HuH-7.5 (cell line): ENCODE measurements at regions not wholly inside any gene's neighbourhood (a gene's known extent, or its start where the extent isn't known, plus 50 kb on each side); places are given as distances from the start of the nearest gene placed in this dataset.
"Not testable (repeated sequence)": the region's sequence is repeated elsewhere in the genome, so short reads cannot be mapped to it uniquely, and the experiment has no call there.

Source experiments
- DNase-seq: peaks from one replicate; pipeline ENCODE4 v3.0.0; 2011; ENCODE audit warnings: low spot score

DNA sequence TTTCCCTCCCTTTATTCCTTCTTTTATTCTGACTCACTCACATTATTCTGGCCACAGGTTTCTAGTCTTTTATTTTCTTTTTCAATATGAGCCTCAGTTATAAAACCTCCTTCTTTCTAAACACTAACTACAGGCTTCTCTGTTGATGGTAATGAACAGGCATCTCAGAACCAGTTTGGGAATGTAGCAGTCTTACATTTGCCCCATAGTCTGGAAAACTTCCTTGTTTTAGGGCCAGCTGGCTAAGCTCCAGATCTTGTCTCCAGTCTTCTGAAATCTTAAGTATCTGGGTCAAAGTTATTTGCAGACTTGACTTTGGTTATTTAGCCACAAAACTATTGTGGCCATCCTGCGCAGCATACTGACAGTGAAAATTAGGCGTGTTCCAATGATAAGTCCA, 97.0 kb upstream of the MAN1A1 start:
- DNase-seq: no peak

- no peak for DNase-seq
Measured at GRCh38 chr6:119446115-119446554, 96.6 kb upstream of the MAN1A1 start.

DNA sequence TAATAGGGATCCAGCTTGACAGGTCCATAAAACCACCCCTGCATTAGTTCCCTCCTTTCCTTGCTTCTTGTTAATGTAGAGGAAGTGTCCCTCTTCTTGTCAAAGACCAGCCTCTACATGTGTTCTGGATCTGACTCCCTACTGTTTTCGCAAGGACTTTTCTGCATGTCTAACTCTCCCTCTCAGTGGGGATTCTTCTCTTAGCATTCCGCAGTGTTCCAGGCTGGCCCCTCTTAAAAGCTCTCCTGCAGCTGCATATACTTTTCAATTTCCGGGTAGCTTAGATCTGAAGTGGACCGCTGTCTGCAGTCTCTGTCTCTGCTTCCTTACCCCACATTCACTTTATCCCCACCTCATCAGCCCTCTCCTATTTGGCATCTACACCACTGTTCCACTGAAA, 96.1 kb upstream of the MAN1A1 start:
- no peak for DNase-seq

DNA sequence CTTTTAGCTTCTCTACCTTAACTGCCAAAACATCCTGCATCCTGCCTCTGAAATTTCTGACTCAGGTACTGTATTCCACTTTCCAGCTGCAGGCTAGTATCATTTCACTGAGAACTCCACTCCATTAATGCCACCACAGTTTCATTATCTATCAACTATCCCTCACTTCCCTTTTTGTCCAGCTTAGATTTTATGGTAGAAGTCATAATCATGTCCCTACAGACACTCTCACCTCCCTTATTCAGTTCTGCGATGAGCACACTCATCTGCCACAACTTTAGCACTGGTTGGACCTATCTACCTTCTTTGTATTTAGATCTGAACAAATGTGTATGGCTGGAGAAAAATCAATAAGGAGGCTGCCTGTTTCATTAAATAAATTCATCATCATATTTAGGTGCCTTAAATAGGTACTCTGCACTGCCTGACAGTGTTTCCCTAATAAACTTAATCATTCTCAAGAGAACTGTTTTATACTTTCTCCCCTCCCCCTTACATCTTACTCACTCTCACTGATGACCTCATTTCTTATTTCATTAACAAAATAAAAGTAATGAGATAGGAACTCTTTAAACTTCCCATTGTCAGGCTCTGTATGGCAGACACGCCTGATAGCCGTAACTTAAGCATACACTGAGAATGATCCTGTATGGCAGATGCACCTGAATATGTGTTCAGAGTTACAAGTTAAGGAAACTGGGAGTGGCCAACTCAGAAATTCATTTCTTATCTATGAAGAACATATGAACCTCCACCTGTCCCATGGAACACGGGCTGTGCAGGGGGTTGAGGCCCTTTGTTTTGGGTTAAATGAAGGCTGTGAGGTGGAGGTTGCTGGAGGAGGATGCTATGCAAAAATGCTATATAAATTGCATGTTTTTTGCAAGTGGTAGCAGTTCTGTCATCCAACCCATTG, 95.3 kb upstream of the MAN1A1 start:
- no peak for DNase-seq

DNA sequence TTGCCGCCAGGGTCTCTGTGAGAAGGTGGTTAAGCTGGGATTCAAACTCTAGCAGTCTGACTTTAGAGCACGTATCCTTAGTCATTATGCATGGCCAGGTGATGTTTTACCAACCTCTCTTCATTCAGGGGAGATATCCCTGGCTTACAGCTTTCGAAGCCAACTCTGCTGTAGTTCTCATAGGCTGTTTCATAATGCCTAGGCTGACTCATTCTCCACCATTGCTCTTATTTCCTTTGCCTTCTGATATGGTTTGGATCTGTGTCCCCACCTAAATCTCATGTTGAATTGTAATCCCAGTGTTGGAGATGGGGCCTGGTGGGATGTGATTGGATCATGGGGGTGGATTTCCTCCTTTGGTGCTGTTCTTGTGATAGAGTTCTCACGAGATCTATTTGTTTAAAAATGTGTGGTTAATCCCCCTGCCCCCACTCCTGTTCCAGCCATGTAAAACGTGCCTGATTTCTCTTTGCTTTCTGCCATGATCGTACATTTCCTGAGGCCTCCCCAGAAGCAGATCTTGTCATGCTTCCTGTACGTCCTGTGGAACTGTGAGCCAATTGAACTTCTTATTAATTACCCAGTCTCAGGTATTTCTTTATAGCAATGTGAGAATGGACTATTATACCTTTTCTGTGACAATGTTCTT, 94.6 kb upstream of the MAN1A1 start:
- no peak for DNase-seq

- DNase-seq: no peak
Measured at GRCh38 chr6:119442776-119443184, 93.2 kb upstream of the MAN1A1 start.

GRCh38 chr6:119440953-119441352, 91.4 kb upstream of the MAN1A1 start:
- no peak for DNase-seq

- no peak for DNase-seq
Measured at GRCh38 chr6:119436583-119436982, 87.0 kb upstream of the MAN1A1 start.

DNA sequence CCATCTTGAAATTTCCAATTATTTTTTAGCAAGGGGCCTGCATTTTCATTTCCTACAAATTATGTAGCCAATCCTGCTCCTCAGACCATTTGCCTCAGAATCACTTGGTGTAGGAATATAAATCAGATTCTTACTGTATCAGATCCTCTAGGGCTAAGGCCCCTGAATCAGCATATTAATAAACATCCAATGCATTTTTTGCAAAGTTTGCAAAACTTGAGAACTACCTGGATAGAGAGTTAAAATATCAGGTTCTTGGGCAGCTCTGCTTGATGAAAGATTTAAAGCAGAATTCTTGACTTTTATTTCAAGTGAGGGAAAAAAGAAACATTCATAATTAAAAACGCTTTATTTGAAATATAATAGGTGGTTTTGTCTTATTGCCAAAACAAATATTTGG, 82.2 kb upstream of the MAN1A1 start:
- DNase-seq: no peak

DNA sequence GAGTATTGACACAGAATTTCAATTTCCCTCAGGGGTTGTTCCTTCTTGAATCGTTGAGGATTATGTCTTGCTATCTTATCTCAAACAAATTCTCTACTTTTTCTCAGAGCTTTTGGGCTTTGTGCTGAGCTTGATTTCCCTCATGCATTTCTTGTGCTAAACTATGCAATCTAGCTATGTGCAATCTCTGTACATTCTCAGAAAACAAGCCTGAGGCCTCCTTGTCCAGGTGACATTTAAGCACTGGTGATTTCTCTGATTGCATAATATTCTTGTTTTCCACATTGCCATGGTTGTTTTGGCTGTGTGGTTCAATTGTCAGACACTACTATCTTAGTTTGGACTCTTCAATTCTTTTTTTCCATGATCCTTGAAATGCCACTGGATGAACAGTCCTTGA, 81.2 kb upstream of the MAN1A1 start:
- DNase-seq: no peak

DNA sequence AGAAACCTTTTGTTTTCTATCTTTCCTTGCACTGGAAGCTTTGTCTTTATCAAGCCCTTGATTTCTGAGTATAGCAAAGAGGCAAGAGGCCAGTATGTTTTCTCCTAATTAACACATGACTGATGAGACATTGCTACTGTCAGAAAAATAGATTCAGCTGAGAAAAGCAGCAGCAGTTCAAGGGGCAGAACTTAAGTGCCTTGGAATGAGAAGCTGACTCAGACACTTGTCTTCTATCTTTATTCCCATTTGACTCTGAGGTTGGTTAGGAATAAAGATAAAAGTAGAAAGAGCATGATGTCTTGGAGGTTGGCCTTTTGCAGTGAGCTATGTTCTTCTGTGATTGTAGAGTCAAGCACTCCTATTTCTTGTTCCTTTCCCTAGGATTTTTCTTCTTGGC, 79.1 kb upstream of the MAN1A1 start:
- no peak for DNase-seq

- no peak for DNase-seq
Measured at GRCh38 chr6:119426619-119427018, 77.1 kb upstream of the MAN1A1 start.

DNA sequence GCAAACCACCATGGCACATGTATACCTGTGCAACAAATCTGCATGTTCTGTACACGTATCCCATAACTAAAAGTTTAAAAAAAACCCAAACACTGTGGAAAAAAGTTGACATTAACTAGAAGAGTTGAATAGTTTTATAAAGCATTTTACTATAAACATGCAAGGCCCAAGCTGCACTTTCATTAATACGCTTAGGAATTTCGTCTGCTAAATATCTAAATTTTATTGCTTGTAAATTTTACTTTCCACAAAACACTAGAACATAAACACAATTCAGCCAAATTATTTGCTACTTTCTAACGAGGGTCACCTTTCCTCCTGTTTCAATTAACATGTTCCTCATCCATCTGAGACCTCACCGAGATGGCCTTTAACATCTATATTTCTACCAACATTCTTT, 74.4 kb upstream of the MAN1A1 start:
- DNase-seq: no peak

- not testable (repeated sequence) for DNase-seq
Measured at GRCh38 chr6:119418084-119418483, 68.5 kb upstream of the MAN1A1 start.

DNA sequence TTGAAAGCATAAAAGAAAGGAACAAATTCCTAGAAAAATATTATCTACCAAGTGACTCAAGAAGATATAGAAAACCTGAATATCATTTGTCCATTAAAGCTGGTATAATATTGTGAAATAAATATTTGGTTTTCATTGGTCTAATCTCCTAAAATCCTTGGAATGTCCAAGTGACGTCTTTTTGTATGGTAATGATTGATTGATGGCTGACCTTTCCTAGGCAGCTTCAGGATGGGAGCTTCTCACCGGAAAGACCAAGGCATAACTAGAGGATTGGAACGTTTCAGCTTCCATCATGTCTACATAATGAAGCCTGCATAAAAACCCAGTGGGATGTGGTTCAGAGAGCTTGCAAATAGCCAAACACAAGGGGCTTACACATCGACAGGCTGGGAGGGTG, 57.6 kb upstream of the MAN1A1 start:
- DNase-seq: no peak

- DNase-seq: not testable (repeated sequence)
Measured at GRCh38 chr6:119405114-119405513, 55.6 kb upstream of the MAN1A1 start.
